SIG-M5 (cell line): ENCODE measurements at regions not wholly inside any gene's neighbourhood (a gene's known extent, or its start where the extent isn't known, plus 50 kb on each side); places are given as distances from the start of the nearest gene placed in this dataset.

Source experiments
- DNase-seq: peaks from one replicate; lab custom pipeline; 2025; lab: John Stamatoyannopoulos, UW

DNA sequence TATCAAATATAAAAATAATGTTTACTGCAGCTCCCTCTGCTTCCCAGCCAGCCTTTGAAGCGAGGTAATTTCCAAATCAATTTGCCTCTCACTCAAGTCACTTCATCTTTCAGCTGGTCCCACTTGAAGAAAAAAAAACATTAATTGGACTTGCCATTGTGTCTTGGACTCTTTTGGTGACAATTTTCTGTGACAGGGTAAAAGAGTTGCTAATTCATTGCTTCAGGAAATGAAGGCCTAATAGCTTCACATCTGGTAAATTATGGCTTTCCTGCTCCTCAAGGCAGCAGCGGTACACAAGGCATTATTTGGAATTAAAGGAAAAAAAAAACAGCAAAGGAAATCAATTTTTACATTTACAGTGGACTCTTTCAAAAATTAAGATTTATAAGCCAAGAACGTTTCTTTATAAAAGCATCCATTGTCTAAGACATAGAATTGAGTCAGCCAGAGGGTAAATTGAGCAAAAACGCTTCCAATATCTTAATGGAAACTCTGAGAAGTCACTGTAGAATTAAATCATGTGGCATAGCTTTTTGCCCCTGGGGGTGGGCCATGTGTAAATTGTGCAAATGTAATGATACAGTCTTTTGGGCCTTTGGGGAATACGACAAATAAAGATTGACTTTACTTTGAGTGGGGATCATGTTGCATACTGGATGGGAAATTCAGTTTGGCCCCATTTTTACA, 102.5 kb downstream of the LYPLAL1 start:
- DNase-seq = no peak

DNA sequence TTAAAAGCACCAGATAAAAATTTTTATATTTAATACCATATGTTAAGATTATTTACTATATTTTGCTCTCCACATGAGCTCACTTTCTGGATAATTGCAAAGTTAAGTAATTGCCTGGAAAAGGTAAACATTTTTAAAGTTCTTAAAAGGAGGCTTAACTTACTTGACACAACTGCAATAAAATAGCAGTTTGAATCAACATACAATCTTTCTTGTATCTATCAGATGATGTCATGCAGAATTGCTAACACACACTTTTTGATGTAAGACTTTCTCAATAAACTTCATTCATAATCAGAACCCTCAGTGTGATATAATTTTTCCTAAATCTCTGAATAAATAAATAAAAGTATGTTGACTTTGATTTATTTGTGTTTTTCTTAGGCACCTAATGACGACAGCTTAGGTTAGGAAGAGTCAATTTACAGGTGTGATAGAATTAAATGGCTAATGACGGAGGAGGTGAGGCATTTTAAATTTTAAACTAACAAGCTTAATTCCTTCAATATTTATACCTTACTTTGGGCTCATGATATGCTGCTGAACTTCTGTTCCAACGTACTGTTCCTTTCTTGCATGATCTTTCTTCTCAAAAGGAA, 99.5 kb downstream of the LYPLAL1 start:
- no peak for DNase-seq

DNA sequence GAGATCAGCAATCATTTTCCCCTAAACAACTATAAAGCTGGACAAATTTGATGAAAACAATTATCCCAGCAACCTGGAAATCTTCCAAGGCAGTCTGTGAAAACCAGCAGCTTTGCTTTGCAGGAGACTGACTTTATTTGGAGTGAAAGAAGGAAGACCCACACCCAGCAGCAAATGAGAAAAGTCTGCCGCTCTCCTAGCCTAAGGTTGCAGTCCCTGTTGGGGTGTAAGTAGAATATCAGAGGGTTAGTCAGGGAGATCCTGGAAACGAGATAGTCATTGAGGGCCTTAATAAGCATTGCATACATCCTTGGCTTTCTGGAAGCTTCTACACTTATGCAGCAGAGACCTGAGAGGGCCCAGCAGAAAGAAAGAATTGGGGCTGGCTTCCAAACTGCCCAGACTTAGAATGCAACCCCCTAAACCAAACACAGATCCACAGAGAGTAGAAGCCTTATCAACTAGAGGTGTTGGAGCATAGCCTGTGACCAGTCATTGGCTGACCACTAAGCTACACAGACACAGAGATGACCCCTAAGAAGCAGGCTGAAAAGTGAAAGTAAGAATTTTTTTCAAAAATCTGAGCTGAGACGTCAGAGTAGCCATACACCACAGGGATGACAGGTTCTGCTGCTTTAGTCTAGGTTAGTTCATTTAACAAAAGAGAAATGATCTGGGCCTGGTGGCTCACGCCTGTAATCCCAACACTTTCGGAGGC, 98.3 kb downstream of the LYPLAL1 start:
- DNase-seq = no peak

- no peak for DNase-seq
Measured at GRCh38 chr1:219269171-219269570, 95.5 kb downstream of the LYPLAL1 start.

GRCh38 chr1:219266524-219266923, 92.8 kb downstream of the LYPLAL1 start:
- no peak for DNase-seq

GRCh38 chr1:219265026-219265515, 91.4 kb downstream of the LYPLAL1 start:
- no peak for DNase-seq

DNA sequence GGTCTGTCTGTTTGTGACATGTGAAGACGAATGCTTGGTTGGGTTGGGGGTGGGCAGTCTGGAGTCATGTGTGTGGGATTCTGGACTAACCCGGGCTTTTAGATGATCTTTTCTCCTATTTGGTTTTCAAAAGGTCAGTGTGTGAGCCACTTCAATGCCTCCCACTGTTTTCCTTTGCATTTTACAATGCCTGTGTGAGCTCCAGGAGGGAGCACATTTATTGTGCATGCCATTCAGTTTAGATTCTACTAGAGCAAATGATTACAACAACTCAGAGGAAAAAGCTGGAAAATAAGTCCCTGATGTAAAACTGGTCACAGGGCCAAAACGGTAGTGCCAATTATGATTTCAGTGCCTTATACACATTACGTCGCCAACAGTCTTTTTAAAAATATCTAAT, 90.9 kb downstream of the LYPLAL1 start:
- no peak for DNase-seq
